HUDEP-2 (cell line): ENCODE measurements at regions not wholly inside any gene's neighbourhood (a gene's known extent, or its start where the extent isn't known, plus 50 kb on each side); places are given as distances from the start of the nearest gene placed in this dataset.

ENCODE experiments used
- DNase-seq, 76 experiments: peaks; one replicate each; lab custom pipeline; 2025; ENCODE audit not compliant: unreplicated experiment in 76 of 76; lab: John Stamatoyannopoulos, UW

- no peak for DNase-seq
Observed at GRCh38 chr5:89444088-89444487, 561.1 kb upstream of the MEF2C start.

GRCh38 chr5:89443508-89443907, 560.5 kb upstream of the MEF2C start:
- DNase-seq = no peak

GRCh38 chr5:89441965-89442364, 559.0 kb upstream of the MEF2C start:
- DNase-seq = no peak

GRCh38 chr5:89440670-89441069, 557.7 kb upstream of the MEF2C start:
- no peak for DNase-seq

GRCh38 chr5:89437450-89438435, 554.8 kb upstream of the MEF2C start:
- DNase-seq = no peak

GRCh38 chr5:89436464-89436863, 553.5 kb upstream of the MEF2C start:
- DNase-seq = no peak

- DNase-seq = no peak
Observed at GRCh38 chr5:89435347-89435746, 552.4 kb upstream of the MEF2C start.

- no peak for DNase-seq
Observed at GRCh38 chr5:89428624-89429023, 545.6 kb upstream of the MEF2C start.

GRCh38 chr5:89425062-89425461, 542.1 kb upstream of the MEF2C start:
- no peak for DNase-seq

- no peak for DNase-seq
Observed at GRCh38 chr5:89421035-89421434, 538.1 kb upstream of the MEF2C start.

- peak in 4 of 76 experiments; percentile 8 to 38 (median 16) for DNase-seq
Observed at GRCh38 chr5:89418407-89419085, 535.6 kb upstream of the MEF2C start.

GRCh38 chr5:89417990-89418389, 535.0 kb upstream of the MEF2C start:
- DNase-seq = peak in 16 of 76 experiments; percentile 0 to 100 (median 96)

- no peak for DNase-seq
Observed at GRCh38 chr5:89417515-89417914, 534.5 kb upstream of the MEF2C start.

- no peak for DNase-seq
Observed at GRCh38 chr5:89411891-89412290, 528.9 kb upstream of the MEF2C start.

GRCh38 chr5:89407054-89407453, 524.1 kb upstream of the MEF2C start:
- DNase-seq = no peak

GRCh38 chr5:89401659-89402058, 518.7 kb upstream of the MEF2C start:
- no peak for DNase-seq

GRCh38 chr5:89401012-89401411, 518.0 kb upstream of the MEF2C start:
- DNase-seq = no peak

- no peak for DNase-seq
Observed at GRCh38 chr5:89399548-89399947, 516.6 kb upstream of the MEF2C start.

- DNase-seq = no peak
Observed at GRCh38 chr5:89397096-89397495, 514.1 kb upstream of the MEF2C start.

- no peak for DNase-seq
Observed at GRCh38 chr5:89396278-89396954, 513.4 kb upstream of the MEF2C start.

- DNase-seq = no peak
Observed at GRCh38 chr5:89395111-89395510, 512.1 kb upstream of the MEF2C start.
